ENCODE measurements at regions not wholly inside any gene's neighbourhood (a gene's known extent, or its start where the extent isn't known, plus 50 kb on each side); places are given as distances from the start of the nearest gene placed in this dataset.

- no peak for TF ChIP-seq EP300 (IDR thresholded peaks at IDR 0.05; ENCODE audit: borderline replicate concordance in 1 of 2, low read depth in 2 of 2, low read length in 2 of 2)
- TF ChIP-seq CTBP2 (IDR thresholded peaks at IDR 0.05; ENCODE audit: borderline replicate concordance, insufficient read depth, insufficient read length, low read length) = no peak
- TF ChIP-seq KDM5A (IDR thresholded peaks at IDR 0.05; ENCODE audit: low read length) = no peak
- no peak for TF ChIP-seq POLR2A (IDR thresholded peaks at IDR 0.05; ENCODE audit: control extremely low read depth in 1 of 2, low read depth in 2 of 2, low read length in 2 of 2)
- no peak for TF ChIP-seq MAFK (IDR thresholded peaks at IDR 0.05; ENCODE audit: low read depth, low read length)
Measured at GRCh38 chr2:14132386-14132785, 500.1 kb upstream of the LRATD1 start (continued).

Data from H1 (cell line).